H1 (cell line): ENCODE measurements at regions not wholly inside any gene's neighbourhood (a gene's known extent, or its start where the extent isn't known, plus 50 kb on each side); places are given as distances from the start of the nearest gene placed in this dataset.

Source experiments
- BACH1 ChIP-seq: IDR thresholded peaks from 2 replicates; pipeline ENCODE4 v1.6.1; 2012; ENCODE audit warnings: low read length, improper control_type of control experiment
- BRCA1 ChIP-seq: IDR thresholded peaks from 2 replicates; pipeline ENCODE4 v1.6.1; 2012; ENCODE audit warnings: low read depth, low read length, improper control_type of control experiment
- CEBPB ChIP-seq: IDR thresholded peaks from 2 replicates; pipeline ENCODE4 v1.6.1; 2012; ENCODE audit warnings: low read depth, low read length
- CTCF ChIP-seq, 3 experiments: IDR thresholded peaks; 1 replicate in 2 of 3; 2 replicates in 1 of 3; pipeline versions ENCODE4 v1.5.1 to v1.6.1; 2011; ENCODE audit warnings: low read length in 3 of 3, mild to moderate bottlenecking in 3 of 3, inconsistent platforms in 2 of 3, low read depth in 1 of 3, moderate library complexity in 1 of 3; ENCODE audit not compliant: insufficient read depth in 1 of 3; ENCODE audit errors: control extremely low read depth in 1 of 3
- E2F6 ChIP-seq: IDR thresholded peaks from 2 replicates; pipeline ENCODE4 v1.6.1; 2012; ENCODE audit warnings: inconsistent platforms
- JUN ChIP-seq: IDR thresholded peaks from 2 replicates; pipeline ENCODE4 v1.6.1; 2011; ENCODE audit warnings: low read depth, mild to moderate bottlenecking, improper control_type of control experiment, low read length
- JUND ChIP-seq: IDR thresholded peaks from 2 replicates; pipeline ENCODE4 v1.6.1; 2011; ENCODE audit warnings: mild to moderate bottlenecking, improper control_type of control experiment, low read length
- MAX ChIP-seq: IDR thresholded peaks from 2 replicates; pipeline ENCODE4 v1.6.1; 2012; ENCODE audit warnings: inconsistent platforms
- YY1 ChIP-seq: IDR thresholded peaks from 2 replicates; pipeline ENCODE4 v1.6.1; 2011; ENCODE audit warnings: low read depth, mild to moderate bottlenecking, low read length

GRCh38 chr4:131248314-131248713, 1900.8 kb upstream of the PCDH10 start:
- TF ChIP-seq CTCF (IDR thresholded peaks at IDR 0.05; ENCODE audit: control extremely low read depth in 1 of 3, insufficient read depth in 1 of 3, low read depth in 1 of 3, low read length in 3 of 3): no peak
- no peak for TF ChIP-seq CEBPB
- no peak for TF ChIP-seq MAX
- TF ChIP-seq JUND: no peak
- no peak for TF ChIP-seq YY1
- no peak for TF ChIP-seq E2F6
- TF ChIP-seq JUN: no peak
- no peak for TF ChIP-seq BACH1
- TF ChIP-seq BRCA1: no peak
